GM19239 (cell line): ENCODE measurements at regions not wholly inside any gene's neighbourhood (a gene's known extent, or its start where the extent isn't known, plus 50 kb on each side); places are given as distances from the start of the nearest gene placed in this dataset.

Experiments
- DNase-seq: peaks from one replicate; pipeline ENCODE4 v3.0.0; 2011; ENCODE audit warnings: low spot score; ENCODE audit not compliant: insufficient read length
- FAIRE-seq: peaks from 2 replicates; lab custom pipeline; 2011; peaks lifted over from hg19 to GRCh38; lab: Jason Lieb, UNC

- no peak for DNase-seq
- FAIRE-seq: no peak
Observed at GRCh38 chr2:128486640-128487375, 168.1 kb upstream of the HS6ST1 start.

- no peak for DNase-seq
- no peak for FAIRE-seq
Observed at GRCh38 chr2:128487650-128488387, 169.2 kb upstream of the HS6ST1 start.

- DNase-seq: no peak
- no peak for FAIRE-seq
Observed at GRCh38 chr2:128488434-128488833, 169.8 kb upstream of the HS6ST1 start.

- no peak for DNase-seq
- no peak for FAIRE-seq
Observed at GRCh38 chr2:128489526-128490273, 171.0 kb upstream of the HS6ST1 start.

- no peak for FAIRE-seq
Observed at GRCh38 chr2:128490321-128490720, 171.7 kb upstream of the HS6ST1 start.

GRCh38 chr2:128490881-128491691 is 172.4 kb upstream of the HS6ST1 start:
- DNase-seq: no peak
- no peak for FAIRE-seq

More at GRCh38 chr2:128490321-128490720, 171.7 kb upstream of the HS6ST1 start:
- no peak for DNase-seq

- DNase-seq (no peak), FAIRE-seq (no peak)
Observed at GRCh38 chr2:128491692-128492244, 173.1 kb upstream of the HS6ST1 start.

- no peak for FAIRE-seq
- no peak for DNase-seq
Observed at GRCh38 chr2:128492966-128493811, 174.5 kb upstream of the HS6ST1 start.

- no peak for DNase-seq
- no peak for FAIRE-seq
Observed at GRCh38 chr2:128493880-128494279, 175.2 kb upstream of the HS6ST1 start.

GRCh38 chr2:128494307-128494639 is 175.6 kb upstream of the HS6ST1 start:
- DNase-seq (no peak), FAIRE-seq (no peak)

- no peak for DNase-seq
- no peak for FAIRE-seq
Observed at GRCh38 chr2:128494640-128495321, 176.1 kb upstream of the HS6ST1 start.

GRCh38 chr2:128495996-128496547 is 177.4 kb upstream of the HS6ST1 start:
- no peak for FAIRE-seq
- DNase-seq: no peak

- FAIRE-seq (no peak), DNase-seq (no peak)
Observed at GRCh38 chr2:128496700-128497099, 178.0 kb upstream of the HS6ST1 start.

GRCh38 chr2:128497461-128497860 is 178.8 kb upstream of the HS6ST1 start:
- FAIRE-seq: no peak

GRCh38 chr2:128498086-128498485 is 179.4 kb upstream of the HS6ST1 start:
- DNase-seq (no peak), FAIRE-seq (no peak)

More at GRCh38 chr2:128497461-128497860, 178.8 kb upstream of the HS6ST1 start:
- no peak for DNase-seq

GRCh38 chr2:128498589-128498988 is 179.9 kb upstream of the HS6ST1 start:
- no peak for FAIRE-seq
- DNase-seq: no peak

- no peak for FAIRE-seq
Observed at GRCh38 chr2:128499367-128500137, 180.9 kb upstream of the HS6ST1 start.

More at GRCh38 chr2:128499367-128500137, 180.9 kb upstream of the HS6ST1 start:
- no peak for DNase-seq
